ENCODE measurements at regions not wholly inside any gene's neighbourhood (a gene's known extent, or its start where the extent isn't known, plus 50 kb on each side); places are given as distances from the start of the nearest gene placed in this dataset.
"Not testable (repeated sequence)": the region's sequence is repeated elsewhere in the genome, so short reads cannot be mapped to it uniquely, and the experiment has no call there.

DNA sequence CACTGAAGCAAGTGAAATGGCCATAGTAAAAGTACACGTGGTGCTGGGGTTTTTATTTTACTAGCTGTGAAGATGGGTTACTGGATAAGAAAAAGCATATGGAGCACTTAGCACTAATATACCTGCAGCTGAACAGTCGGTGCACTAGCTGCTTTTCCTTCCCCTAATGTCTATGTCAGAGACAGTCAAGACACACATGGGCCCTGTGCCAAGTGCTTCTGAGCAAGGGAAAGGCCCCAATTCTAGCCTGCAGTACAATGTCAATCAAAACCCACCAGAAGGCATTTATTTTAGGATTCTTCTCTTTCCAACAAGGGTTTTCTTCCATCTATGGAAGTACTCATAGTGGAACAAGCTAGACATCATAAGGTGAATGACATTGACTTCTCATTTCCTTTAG lies 716.7 kb downstream of the CCSER2 start:
- DNase-seq: no peak

DNA sequence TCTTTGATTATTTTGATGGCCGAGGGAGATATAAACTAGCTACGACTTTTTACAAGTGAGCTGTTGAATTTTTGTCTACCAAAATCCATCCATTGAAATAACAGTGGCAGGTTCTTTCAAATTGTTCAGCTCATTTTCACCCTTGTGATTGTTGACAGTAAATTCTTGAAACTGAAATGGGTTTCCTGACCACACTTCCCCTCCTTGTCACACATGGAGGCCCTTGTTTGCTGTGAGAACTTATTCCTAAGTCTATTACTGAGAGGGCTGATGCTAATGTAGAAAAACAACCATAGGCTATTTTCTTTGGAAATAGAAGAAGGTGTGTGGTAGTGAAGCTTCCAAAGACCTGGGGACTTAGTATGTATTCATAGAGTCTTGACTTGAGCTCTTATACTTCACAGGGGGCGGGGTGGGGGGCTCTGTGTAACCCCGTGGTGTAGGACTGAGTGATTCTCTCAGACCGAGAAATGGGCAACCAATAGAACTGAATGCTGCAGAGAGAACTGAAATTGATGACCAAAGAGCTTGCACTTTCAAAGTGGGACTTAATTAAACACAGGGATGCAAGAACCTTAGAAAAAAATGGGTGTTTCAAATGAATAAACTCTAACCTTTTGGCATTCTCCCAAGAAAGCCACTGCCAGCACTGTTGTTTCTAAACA lies 718.9 kb downstream of the CCSER2 start:
- DNase-seq: no peak

DNA sequence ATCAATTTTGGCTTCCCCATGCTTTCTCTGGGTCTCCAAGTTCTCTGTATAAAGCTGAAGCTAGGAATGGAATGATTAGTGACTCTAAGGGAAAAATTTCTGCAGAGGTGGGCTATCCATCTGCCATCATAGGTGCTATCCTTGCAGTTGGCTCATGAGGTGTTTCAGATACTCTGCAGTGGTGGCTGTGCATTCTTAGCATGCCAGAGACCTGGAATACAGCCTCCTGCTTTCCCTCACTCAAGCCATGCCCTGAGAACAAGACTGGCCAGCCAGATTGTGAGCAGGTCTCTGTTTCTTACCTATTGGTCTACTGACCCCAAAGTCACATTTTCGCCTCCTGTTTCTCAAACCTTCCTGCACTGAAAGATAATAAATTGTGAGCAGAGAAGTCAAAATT lies 719.6 kb downstream of the CCSER2 start:
- DNase-seq: no peak

DNA sequence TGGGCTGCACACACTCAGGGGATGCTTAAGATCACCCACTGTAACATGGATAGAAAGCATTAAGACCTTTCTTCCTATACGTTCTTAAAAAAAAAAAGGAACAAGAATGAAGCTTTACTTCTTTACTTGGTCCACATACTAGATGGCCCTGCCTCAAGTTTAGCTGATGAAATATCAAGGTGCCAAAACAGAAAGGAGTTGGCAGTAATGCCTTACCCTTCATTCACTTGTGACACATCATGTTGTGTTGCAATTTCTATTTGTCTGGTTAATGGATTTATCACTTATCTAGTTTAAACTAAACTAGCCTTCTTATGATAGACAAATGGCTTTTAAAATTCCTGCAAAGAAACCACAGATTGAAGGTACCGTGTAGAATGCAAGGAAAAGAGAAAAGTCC lies 720.3 kb downstream of the CCSER2 start:
- DNase-seq: no peak

DNA sequence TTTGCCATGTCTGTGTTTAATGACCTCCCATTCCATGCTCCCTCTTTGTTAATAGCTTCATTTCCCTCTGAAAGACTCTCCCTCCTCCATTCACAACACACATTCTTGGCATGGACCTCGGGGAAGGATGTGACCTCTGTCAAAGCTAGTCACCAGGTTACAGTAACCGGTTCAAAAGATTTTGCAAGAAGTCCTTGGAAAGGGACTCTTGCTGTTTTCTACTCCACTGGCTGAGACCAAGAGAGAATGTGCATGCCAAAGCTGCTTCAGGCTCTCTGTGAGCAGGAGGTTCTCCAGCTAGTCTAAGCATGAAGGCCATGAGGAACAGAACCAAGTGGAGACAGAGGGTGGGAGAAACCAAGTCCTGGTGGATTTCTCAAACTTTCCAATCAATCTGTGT lies 732.6 kb downstream of the CCSER2 start:
- no peak for DNase-seq

DNA sequence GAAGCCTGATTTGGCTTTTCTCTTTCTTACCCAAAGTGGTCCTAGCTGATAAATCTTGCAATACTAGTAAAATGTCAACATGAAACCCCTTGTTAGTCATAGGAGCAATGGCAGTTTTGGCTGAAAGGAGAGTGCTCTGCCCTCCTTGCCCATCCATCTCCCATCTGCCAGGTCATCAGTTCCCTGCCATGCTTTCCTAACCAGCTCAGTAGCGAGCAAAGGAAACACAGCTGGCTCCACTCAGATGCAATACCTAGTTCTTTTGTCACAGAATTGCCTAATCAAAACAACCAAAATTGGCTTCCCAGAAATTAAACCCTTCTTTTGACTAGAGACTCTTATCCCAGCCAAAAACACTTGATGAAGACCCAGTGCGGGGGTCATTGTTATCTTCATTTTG lies 733.0 kb downstream of the CCSER2 start:
- DNase-seq: no peak

DNA sequence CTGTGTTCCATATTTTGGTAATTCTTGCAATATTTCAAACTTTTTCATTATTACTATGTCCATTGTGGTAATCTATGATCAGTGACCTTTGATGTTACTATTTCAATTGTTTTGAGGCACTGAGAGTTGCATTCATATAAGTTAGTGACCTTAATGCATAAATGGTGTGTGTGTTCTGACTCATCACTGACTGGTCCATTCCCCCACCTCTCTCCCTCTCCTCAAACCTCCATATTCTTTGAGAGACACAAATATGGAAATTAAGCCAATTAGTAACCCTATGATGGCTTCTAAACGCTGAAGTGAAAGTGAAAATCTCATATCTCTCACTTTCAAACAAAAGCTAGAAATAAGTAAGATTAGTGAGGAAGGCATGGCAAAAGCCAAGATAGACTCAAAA lies 739.6 kb downstream of the CCSER2 start:
- DNase-seq: no peak

DNA sequence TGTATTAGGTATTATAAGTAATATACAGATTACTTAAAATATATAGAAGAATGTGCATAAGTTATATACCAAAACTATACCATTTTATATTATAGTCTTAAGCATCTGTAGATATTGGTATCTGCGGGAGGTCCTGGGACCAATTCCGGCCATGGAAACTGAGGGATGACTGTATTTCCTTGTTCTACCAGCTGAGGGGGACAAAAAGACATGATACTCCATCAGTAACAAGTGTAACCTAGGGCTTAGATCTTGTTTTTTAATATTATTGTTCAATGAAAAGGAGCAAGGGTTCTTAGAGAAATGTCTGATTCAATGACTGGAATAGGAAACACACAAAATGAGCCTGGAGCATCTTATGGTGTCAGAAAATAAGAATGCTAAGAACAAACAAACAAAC lies 752.5 kb downstream of the CCSER2 start:
- no peak for DNase-seq

DNA sequence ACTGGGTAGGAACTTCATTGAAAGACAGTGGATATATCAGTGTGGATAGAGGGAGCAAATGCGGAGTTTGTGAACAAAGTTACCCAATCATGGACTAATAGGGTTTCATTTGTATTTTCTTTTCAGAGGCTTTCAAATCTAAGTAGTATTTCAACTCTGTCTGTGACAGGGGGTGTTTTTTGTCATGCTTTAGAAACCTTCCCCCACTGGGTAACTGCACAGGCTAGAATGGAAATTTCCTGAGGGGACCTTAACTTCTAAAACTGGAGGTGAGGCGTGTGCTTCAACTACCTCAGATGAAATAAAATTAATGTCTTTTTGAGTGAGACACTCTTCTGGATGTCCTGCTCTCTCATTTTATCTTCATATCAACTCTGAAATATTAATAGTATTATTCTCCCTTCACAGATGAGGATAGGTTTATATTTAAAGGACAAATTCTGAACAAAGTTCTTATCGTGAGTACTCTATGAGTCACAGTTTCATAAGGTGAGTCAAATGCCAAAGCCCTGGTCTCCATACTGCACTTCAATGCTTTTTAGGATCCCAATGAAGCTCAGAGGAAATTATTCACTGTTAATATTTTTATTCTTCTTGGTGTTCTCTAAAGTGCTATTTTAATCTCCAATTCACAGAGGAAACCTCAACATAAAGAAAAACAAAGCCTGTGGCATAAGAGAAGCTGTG lies 770.6 kb downstream of the CCSER2 start:
- no peak for DNase-seq

DNA sequence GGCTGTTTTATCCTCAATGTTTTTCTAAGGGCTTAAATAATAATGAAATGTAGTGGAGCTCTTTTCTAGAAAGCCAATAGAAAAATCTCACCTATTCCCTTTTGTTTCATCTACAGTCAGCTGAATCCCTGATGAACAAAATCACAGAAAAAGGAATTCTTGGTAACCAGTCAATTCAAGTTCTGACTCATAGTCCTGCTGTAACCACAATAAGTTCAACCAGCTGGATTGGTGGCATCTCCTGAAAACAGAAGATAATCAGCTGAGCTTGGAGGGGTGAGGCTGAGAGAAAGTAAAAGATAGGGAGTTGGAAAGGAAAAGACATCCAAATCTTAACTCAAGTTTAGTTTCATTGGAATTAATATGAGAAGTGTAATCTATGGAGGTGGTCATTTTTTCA lies 772.1 kb downstream of the CCSER2 start:
- DNase-seq: no peak

DNA sequence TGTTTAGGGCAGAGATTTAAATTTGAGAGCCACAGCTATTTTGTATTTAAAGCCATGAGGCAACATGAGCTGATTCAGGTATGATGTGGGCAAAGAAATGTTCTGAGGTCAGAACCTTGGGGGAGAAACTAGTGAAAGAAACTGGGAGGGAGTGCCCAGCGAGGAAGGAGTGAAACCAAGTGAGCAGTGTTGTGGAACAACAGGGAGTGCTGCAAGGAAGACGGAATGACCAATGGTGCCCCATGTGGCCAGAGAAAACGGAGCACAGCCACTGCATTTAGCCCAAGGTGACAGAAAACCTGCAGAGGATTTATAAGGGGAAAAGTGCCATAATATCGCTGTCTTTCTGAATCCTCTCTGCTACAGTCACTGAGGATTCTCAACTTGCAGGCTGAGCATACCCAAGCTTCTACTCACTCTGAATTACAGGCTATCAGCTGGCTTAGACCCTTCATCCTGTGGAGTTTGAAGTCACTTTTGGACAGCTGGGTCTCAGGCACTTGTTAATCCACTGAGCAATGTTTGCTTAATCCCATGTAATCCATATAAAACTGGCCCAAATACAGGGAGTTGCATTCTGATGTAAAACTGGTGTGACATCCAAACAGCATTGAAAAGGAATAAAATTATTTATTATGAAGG lies 777.3 kb downstream of the CCSER2 start:
- no peak for DNase-seq

DNA sequence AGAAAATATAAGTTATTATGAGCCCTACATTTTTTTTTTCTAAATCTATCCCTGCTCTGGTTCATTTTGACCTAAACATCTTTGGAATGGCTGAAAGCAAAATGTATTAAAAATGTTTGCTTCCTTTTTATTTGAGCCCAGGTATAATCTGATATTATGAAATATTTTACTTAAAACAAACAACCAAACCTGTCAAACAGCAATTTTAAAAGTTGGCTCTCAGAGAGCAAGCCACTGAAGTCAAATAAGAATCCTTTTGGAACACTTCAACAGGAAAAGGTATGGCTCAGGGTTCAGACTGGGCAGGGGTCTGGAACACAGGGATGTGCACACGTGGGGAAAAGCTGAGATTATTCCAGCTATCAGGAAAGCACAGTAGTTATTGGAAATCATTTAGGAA lies 782.9 kb downstream of the CCSER2 start:
- no peak for DNase-seq

DNA sequence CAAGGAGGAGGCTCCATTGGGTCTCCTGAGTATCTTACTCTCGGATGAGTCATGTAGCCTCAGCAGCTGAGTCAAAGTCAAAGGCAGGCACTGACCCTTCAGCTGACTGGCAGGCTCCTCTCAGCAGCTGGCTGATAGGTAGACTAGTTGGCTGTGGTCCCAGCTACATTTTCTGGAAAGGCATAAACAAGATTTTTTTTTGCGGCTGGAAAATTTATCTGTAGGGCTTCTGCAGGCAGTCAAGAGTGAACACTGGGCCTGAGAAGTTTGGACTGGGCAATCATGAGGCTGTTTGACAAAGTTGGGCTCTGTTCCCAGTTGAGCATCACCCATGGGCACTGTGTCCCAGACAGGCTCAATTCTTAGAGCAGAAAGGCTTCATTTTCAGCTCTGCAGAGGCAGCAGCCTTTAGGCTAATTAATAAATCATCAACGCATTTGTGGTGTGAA lies 796.2 kb downstream of the CCSER2 start:
- DNase-seq: no peak

DNA sequence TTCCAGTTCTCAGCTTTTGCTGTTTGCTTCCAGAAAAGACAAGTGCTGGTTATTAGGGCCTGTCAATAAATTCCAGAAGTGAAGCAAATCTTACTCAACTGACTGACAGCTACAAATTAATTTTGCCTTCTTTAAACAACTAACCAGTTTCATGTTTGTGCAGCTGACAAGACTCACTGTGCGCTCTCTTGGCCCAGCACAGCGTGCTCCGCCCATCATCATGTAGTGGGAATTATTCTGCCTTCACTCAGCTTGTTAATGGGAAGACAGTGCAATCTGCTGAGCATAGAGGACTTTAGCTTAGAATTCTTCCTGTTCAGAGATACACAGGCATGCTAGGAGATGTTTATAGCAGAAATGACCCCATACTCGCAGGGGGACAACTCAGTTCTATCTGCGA lies 808.9 kb downstream of the CCSER2 start:
- no peak for DNase-seq

DNA sequence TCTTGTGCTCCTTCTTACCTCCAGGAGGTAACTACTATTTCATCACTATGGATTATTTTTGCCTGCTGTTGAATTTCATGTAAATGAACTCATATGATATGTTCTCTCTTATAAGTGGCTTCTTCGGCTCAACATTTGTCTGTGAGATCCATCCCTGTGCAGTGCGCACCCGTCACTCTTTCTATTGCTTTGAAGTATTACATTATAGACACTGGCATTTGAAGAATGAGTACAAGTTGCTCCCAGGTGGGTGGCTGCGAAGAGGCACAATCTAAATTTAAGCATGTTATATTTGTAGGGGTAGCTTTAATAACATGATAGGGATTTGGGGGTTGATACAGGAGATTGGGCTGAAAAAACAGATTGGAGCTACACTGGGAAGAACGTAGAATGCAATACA lies 809.7 kb downstream of the CCSER2 start:
- DNase-seq: no peak

DNA sequence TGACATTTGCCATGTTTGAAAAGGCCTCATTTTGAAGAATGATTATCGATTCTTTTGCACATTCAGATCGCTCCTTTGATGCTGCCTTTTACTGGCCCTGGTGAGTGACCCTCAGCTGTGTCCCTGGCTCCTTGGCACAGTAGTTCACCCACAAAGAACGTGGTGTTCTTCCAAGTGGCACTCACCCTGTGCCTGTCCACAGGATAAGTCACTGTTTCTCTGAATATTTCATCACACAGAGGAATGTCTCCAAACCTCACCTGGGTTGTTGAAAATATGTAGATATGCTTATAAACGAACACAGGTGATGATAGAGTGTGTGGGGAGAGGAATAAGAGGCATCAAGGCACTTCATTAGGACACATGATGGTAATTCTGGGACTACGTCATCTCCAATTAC lies 810.7 kb downstream of the CCSER2 start:
- DNase-seq: no peak

DNA sequence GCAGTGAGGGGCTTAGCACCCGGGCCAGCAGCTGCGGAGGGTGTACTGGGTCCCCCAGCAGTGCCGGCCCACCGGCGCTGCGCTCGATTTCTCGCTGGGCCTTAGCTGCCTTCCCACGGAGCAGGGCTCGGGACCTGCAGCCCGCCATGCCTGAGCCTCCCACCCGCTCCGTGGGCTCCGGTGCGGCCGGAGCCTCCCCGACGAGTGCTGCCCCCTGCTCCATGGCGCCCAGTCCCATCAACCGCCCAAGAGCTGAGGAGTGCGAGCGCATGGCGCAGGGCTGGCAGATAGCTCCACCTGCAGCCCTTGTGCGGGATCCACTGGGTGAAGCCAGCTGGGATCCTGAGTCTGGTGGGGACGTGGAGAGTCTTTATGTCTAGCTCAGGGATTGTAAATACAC lies 813.1 kb downstream of the CCSER2 start:
- DNase-seq: not testable (repeated sequence)

DNA sequence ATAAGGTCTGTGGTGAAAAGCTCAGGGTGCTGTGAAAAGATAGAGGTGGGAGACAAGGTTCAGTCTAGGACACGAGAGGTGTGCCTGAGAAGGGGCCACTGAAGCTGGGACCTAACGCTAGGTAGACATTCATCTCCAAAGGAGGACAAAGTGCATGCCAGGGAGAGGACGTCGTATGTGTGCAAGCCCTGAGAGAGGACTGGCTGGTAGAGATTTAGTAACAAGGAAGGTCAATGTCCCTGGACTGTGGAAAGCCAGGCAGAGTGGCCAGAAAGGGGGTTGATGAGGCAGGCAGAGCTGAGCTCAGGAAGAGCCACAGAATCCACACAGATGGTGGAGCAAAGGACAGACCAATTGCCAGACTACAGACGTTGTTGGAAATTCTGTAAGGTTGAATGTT lies 817.6 kb downstream of the CCSER2 start:
- no peak for DNase-seq

DNA sequence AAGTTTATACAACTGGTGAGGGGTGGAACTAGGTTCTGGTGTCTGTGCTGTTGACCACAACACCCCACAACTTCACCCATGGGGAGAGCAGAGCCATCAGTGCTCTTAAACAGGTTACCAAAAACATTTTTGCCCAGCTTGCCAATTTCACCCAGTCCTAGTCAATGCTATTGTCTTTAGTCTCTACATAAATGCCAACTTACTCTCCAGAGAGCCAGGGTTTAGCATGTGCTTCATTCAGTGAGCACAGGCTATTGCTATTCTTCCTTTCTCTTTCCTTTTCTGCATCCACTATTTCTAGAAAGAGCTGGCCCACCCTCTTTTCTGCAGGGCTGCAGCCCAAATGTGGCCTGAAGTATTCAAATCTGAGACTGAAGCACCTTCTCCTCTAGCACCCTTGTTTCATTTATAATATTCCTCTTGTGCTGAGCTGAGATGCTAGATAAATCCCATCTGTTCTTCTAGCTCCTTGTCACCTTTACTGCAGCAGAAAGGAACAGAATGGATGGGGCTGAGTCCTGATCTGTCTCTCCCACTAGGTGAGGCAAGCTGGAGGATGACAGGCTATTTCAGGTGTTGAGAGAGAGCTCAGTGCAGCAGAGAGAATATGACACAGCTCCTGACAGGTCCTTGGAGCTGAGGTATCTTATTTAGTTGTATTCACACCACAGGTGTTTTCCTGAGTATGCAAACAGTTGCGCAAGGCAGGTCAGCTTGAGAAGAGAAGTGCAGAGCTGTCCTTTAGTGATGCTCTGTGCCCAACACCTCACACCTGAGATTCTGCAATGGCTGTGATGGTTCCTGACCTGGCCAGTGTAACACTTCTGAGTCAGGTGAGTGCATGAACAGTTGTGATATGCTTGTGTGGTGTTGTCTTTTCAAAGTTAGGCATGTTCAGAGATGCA lies 819.2 kb downstream of the CCSER2 start:
- DNase-seq: no peak

DNA sequence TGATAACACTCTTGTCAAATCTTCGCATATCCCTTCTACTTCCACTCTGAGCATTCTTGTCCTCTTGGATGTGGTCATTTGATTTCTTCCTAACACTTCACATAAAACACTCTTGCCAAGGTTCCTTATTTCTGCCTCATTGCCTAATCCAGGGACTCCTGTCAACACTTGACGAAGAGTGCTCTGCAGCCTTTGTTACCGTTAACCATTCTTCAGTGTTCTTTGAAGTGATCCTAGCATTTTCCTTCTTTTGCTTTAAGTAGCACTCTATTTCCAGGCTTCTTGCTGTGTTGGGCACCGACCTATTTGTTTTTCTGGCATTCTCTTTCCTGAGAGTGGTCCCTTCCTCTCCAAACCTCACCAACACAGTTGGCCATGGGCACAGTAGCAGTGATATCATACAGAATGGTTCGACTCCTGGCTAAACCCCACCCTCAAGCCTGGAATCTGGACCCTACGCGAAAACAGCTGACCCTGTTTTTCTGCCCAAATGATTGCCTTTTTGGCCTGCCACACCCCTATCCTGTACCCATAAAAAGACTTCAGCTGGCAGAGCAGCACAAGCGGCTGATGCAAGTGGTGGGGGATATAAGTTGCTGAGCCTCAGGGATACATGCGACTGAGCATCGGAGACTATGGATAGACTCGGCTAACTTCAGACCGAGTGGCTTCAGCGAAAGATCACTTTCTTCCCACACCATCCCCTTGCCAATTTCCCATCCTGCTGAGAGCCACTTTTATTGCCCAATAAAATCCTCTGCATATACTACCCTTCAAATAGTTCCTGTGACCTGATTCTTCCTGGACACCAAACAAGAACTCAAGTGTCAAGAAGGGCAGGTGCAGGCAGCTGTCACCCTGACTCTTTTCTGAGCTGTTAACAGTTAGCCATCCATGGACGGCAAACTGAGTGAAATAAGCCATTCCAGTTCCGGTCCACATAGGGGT lies 820.6 kb downstream of the CCSER2 start:
- DNase-seq: no peak

DNA sequence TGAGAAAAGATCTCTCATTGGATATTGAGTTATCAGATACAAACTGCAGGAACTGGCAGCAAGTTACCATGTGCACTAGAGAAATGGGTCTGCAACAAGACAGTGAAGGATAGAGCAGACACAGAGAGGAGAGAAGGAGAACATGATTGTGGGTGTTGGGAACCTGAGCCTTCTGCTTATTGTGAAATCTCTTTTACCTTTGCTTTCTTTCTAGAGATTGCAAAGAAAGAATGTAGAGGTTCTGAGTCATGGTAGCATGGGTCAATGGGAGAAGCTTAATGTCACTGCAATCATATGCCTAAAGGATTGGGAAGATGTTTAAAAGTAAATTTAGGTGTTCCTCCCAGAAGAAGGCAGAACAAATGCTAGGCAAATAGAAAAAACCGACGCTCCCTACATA lies 821.4 kb downstream of the CCSER2 start:
- no peak for DNase-seq

DNA sequence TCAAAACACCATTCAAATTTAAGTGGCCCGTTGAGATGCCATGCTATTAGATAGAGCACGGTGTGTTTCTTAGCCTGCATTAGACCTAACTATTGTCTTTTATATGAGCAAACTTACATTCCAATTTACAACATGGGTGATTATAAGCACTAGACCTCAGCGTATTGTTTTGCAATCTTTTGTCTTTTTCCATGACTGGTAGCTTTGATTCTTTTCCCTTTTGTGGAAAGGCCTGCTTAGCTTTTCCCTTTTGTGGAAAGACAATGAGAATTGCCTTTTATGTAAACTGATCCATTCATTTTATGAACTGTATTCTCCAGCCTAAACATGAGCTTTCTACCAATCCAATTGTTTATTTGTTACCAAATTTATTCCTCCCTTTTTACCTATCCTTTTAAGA lies 823.1 kb downstream of the CCSER2 start:
- DNase-seq: no peak

All from NK-92 treated with Interleukin-12 subunit alpha and Interleukin-12 subunit beta, amount 100 ng/mL, for 24 hours (cell line).